Kidney epithelial cell (primary cell): ENCODE measurements at regions not wholly inside any gene's neighbourhood (a gene's known extent, or its start where the extent isn't known, plus 50 kb on each side); places are given as distances from the start of the nearest gene placed in this dataset.

ENCODE experiments used
- DNase-seq: peaks from one replicate; pipeline ENCODE4 v3.0.0-alpha.2; 2010; ENCODE audit warnings: low read depth
- H3K27me3 ChIP-seq: 2 replicates; pipeline ENCODE4 v1.6.0; 2011; ENCODE audit warnings: low read length; ENCODE audit not compliant: control insufficient read depth, insufficient read depth
- H3K36me3 ChIP-seq: 2 replicates; pipeline ENCODE4 v1.5.1; 2011; ENCODE audit warnings: low read length; ENCODE audit not compliant: control insufficient read depth, insufficient read depth
- H3K4me3 ChIP-seq: 2 replicates; pipeline ENCODE4 v1.5.1; 2011; ENCODE audit warnings: low read depth, mild to moderate bottlenecking, control low read depth, low read length
- TF ChIP-seq, protein P1 (sequence below): IDR thresholded peaks from 2 replicates; pipeline ENCODE4 v1.5.1; 2011; ENCODE audit warnings: mild to moderate bottlenecking, moderate library complexity, low read length, control low read depth, inconsistent platforms; ENCODE audit not compliant: insufficient read depth, poor library complexity, severe bottlenecking

DNA sequence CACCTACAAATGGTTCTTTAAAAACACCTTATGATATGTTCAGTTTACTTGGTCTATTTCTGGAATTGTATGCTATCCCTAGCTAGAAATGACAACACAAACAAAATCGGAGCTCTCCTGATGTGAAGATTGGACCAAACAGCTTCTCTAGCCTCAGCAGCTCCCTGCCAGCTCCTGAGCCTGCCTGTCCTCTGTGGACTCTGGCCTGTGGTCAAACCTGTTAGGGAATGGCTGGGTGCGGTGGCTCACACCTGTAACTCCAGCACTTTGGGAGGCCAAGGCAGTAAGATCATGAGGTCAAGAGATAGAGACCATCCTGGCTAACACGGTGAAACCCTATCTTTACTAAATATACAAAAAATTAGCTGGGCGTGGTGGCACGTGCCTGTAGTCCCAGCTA lies 195.3 kb downstream of the GAS1 start:
- TF ChIP-seq, protein P1, sequence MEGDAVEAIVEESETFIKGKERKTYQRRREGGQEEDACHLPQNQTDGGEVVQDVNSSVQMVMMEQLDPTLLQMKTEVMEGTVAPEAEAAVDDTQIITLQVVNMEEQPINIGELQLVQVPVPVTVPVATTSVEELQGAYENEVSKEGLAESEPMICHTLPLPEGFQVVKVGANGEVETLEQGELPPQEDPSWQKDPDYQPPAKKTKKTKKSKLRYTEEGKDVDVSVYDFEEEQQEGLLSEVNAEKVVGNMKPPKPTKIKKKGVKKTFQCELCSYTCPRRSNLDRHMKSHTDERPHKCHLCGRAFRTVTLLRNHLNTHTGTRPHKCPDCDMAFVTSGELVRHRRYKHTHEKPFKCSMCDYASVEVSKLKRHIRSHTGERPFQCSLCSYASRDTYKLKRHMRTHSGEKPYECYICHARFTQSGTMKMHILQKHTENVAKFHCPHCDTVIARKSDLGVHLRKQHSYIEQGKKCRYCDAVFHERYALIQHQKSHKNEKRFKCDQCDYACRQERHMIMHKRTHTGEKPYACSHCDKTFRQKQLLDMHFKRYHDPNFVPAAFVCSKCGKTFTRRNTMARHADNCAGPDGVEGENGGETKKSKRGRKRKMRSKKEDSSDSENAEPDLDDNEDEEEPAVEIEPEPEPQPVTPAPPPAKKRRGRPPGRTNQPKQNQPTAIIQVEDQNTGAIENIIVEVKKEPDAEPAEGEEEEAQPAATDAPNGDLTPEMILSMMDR = no peak
- no peak overlapping the region for H3K4me3 ChIP-seq
- DNase-seq = no peak
- no peaks in the 10 kb centered on the region for H3K36me3 ChIP-seq
- H3K27me3 ChIP-seq = no peaks in the 10 kb centered on the region

DNA sequence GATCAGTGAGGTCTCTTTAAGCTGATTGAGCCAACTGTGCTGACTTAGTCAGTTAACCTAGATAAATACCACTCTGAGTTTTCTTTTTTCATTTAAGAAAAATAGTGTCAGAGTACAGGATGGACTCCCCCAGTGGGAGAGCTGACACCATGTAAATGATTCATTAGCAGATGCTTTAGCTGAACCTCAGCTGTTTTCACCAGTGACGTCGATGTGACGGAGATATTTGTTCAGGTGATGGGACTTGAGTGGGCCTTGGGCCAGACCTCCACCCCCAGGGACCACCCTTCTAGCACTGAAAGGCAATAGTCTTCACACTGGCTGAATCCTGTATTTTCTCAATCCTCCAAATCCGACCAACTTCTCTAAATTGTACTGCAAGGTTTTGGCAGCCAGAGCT lies 196.1 kb downstream of the GAS1 start:
- Histone ChIP-seq H3K36me3 (no peaks in the 10 kb centered on the region), H3K27me3 (no peaks in the 10 kb centered on the region), H3K4me3 (no peak overlapping the region)
- TF ChIP-seq, protein P1 = no peak
- DNase-seq = no peak

DNA sequence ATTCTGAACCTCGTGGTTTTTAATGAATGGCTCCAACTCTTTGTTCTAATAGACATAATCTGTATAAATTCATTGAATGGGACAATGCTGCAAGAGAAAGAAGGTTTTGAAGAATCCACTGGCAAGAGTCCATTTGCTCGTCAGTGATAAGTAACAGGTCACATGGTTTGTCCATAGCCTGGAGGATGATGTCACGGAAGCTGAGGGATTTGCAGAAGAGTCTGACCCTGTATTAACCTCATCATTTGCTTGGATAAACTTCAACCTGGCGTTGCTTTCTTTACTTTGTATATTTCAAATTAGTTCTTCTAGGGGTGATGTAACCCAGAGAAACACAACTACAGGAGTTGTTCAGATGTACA lies 197.4 kb downstream of the GAS1 start:
- Histone ChIP-seq H3K36me3 (no peaks in the 10 kb centered on the region), H3K4me3 (no peak overlapping the region), H3K27me3 (no peaks in the 10 kb centered on the region)
- no peak for DNase-seq
- TF ChIP-seq, protein P1 = no peak

DNA sequence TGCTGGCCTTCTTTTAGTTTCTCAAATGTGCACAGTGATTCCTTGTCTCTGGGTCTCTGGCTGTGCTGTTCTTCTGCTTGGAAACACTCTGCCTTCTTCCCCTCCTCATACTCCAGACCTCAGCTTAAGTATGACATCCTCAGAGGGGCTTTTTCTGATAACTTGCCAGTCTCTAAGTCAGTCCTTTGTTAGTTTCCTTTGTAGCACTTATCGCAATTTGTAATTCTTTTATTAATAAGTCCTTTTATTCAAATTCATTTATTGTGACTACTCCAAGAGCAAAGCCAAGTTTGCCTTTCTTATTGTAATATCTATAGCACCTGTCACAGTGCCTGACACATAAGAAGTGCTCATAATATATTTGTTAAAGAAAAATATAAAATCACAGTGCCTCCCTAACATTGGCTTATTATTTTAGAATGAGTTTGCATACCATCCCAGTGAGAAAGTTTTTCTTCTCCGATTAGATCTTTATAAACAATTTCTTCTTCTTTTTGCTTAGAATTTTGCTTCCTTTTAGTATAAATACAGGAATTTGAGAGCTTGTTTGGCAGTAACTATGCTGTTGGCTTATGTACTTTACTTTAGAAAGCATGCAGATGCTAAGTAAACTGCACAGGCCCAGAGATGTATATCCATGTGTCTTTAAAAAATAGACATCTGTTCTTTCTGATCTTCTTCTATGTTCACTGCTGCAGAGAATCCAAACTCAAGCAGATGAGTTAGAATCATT lies 198.0 kb downstream of the GAS1 start:
- Histone ChIP-seq H3K4me3 (no peak overlapping the region), H3K36me3 (no peaks in the 10 kb centered on the region), H3K27me3 (no peaks in the 10 kb centered on the region)
- TF ChIP-seq, protein P1 = no peak
- DNase-seq = no peak

DNA sequence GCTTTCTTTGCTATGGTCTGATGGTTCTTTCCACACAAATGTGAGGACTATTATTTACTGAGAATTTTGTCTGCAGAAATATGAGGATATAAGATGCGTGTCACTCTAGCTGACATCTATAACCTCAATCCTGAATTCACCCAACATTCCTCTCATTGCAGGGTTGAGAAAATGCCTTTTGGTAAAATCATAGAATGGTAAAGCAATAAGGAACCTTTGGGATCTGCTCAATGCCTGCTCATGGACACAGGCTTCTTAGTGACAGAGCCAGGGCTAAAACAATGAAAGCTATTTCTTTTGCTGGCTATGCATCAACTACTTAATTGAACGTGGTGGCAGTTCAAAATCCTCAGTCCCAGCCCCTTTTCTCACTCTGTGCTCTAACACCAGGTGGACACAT lies 199.6 kb downstream of the GAS1 start:
- no peak overlapping the region for H3K4me3 ChIP-seq
- no peak for DNase-seq
- H3K36me3 ChIP-seq = no peaks in the 10 kb centered on the region
- TF ChIP-seq, protein P1 = no peak
- no peaks in the 10 kb centered on the region for H3K27me3 ChIP-seq
